SIG-M5 treated with dmso at 0.1 percent for 504 hours (cell line): ENCODE measurements at regions not wholly inside any gene's neighbourhood (a gene's known extent, or its start where the extent isn't known, plus 50 kb on each side); places are given as distances from the start of the nearest gene placed in this dataset.
"Not testable (repeated sequence)": the region's sequence is repeated elsewhere in the genome, so short reads cannot be mapped to it uniquely, and the experiment has no call there.

ENCODE experiments used
- DNase-seq: peaks from one replicate; lab custom pipeline; 2025; ENCODE audit not compliant: unreplicated experiment; lab: John Stamatoyannopoulos, UW

DNA sequence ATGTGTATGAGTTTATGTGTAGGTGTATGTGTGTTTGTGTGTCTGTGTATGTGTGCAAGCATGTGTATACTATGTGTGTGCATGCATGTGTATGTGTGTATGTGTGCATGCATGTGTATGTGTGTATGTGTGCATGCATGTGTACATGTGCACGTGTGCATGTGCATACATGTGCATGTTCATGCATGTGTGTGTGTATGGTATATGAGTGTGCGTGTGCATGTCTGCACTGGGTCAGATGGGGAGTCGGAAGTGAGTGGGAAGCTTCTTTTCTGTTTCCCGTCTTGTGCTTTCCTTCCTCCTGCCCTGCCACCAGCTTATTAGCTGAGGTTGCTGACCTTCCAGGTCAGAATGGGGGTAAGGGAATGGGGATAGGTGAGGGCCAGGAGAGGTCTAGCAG is 174.7 kb downstream of the MAP2K4 start:
- DNase-seq = no peak

DNA sequence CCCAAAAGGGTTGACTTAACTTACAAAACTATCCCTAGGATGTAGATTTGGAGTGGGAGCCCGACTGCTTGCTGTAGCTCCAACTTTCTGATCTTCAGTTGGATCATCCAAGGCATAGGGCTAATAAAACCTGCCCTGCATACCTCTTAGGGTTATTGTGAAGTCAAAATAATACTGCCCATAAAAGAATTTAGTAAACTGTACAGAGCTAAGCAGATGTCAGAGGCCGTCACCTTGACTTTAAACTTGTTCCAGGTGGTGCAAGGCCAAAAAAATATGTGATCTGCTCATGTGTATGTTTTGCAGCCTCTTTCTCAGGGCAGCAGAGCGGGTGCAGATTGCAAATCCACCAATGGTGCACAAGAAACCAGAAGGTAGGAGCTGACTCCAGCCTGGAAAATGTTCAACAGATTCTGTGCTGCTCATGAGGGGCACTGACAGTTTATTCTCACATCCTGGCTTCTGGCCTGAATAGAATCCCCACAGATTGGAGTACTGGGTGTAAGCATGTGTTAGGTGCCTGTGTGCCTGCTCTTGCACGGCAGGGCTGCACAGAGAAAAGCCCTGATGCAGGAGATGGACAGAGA is 180.7 kb downstream of the MAP2K4 start:
- DNase-seq = no peak

DNA sequence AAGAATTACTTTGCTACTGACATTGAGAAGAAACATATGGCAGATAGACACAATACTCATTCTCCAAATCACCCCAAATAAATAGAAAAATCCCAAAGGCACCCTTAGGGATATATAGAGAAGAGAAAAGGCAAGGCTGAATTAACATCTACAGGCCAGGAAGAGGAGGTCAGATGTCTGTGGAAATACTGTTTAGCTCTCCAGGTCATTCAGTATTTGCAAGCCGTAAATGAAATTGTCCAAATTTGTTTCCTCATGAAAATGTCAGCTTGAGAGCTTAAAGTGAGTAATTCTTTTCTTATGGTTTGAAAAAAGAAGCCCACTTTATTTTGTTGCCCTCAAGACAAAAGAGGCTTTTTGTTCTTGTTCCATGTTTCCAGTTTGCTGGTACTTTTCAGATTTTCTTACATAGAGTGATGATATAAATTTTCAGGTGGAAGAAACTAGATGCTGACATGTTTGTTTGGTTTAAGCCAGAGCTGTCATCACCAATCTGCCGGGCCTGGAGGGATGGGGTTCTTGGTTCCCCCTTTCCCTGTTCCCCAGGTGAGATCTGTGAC is 189.0 kb downstream of the MAP2K4 start:
- DNase-seq = no peak

DNA sequence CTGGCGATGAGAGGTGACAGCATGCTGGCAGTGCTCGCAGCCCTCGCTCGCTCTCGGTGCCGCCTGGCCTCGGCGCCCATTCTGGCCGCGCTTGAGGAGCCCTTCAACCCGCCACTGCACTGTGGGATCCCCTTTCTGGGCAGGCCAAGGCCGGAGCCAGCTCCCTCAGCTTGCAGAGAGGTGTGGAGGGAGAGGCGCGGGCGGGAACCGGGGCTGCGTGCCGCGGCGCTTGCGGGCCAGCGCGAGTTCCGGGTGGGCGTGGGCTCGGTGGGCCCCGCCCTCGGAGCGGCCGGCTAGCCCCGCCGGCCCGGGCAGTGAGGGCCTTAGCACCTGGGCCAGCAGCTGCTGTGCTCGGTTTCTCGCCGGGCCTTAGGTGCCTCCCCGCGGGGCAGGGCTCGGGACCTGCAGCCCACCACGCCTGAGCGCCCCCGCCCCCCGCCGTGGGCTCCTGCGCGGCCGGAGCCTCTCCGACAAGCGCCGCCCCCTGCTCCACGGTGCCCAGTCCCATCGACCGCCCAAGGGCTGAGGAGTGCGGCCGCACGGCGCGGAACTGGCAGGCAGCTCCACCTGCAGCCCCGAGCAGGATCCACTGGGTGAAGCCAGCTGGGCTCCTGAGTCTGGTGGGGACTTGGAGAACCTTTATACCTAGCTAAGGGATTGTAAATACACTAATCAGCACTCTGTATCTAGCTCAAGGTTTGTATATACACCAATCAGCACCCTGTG is 200.2 kb downstream of the MAP2K4 start:
- DNase-seq = not testable (repeated sequence)

DNA sequence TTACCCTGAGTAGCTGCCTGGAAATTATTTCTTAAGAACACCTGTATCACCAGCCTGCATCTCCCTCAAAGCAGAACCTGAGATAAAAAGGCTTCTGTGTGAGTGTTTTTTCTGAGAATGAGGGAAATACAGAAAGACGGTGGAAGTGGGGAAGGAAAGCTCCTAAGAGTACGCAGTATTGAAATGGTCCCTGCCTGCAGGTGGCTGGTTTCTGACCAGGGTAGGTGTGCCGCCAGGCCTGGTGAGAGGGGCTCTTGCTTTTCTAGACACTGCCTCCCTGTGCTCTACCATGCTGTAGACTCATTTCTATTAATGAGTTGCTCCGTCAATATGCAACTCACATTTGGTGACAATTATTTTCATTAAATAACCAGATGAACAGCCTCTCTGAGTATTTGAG is 201.7 kb downstream of the MAP2K4 start:
- no peak for DNase-seq

DNA sequence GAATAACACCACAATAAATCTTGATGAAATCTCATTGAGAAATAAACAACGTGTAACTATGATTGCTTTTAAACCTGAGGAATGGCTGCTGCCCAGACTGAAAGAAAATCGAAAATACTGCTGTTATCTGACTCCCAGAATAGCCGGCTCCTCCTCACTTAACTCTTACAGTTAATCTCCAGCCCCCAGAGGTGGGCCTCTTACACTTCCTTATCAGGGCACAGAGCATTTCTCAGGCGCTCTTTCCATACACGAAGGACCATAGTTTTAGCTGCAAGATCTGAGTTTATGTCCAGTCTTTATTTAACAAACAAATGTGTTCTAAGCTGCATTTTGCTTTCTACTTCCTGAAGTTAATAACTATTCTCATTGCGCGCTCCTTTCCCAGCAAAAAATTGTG is 206.9 kb downstream of the MAP2K4 start:
- DNase-seq = no peak

DNA sequence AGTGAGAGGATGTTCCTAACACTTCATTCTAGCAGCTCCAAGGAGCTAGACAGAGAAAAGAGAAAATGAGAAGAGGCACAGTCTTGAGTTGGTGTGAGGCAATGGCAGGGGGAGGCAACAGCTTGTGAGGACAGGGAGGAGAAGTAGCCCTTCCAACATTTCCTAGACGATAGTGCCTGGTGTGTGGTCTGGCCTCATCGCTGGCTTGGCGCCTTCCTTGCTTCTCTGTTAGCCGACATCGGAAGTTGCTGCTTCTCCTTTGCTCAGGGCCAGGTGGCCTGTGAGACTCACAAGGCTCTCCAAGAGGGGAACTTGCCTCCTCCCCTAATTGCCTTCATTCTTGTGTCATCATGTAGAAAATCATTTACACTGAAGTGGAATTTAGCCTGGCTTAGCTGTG is 208.7 kb downstream of the MAP2K4 start:
- DNase-seq = no peak

DNA sequence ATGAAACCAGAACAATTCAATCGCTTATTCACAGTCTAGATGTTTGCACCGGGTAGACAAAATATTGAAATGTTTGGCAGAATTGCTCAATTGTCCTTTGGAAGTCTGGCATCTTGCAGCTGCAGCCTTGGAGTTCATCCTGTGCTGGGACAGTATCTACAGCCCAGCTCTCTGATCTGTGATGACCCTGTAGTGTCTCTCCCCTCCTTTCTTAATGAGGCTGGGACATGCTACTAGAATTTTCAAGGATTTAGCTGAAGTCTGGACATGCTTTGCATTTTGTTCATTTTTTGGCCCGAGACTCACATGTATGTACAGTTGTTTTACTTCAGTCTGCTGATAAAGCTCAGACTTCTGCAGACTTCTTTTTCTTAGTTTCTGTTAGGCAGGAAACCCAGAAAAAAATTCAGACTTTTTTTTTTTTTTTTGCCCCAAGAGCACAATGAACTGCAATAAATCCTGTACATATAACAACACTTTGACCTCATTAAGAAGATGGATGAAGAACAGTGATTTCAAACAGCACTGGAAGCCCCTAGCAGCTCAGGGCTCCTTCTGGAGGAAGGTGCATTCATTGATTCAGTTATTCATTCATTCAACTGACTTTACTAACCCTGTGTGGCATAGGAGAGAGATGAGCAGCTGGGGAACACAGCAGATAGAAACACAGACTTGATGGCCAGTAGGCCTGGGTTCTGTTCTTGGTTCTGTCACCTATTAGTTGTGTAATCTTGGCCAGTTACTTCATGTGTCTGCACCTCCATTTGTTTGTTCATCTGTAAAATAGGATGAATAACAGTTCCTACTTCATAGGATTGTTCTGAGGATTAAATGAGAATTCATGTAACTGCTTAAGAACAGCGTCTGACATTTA is 210.0 kb downstream of the MAP2K4 start:
- no peak for DNase-seq

DNA sequence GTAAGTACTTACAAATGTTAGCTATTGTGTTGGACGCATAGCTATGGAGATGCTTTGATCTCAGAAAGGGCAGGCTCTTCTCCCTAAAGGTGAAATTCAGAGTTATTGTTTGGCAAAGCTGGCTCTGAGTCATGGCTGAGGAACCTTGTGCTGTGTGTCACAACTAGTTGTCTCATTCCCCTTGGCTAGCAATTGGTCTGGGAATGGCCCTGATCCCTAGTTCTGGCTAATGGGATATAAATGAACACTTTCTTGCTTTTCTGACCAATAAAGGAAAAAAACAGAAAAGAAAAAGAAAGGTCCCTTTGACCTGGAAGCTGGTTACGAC is 210.6 kb downstream of the MAP2K4 start:
- no peak for DNase-seq

DNA sequence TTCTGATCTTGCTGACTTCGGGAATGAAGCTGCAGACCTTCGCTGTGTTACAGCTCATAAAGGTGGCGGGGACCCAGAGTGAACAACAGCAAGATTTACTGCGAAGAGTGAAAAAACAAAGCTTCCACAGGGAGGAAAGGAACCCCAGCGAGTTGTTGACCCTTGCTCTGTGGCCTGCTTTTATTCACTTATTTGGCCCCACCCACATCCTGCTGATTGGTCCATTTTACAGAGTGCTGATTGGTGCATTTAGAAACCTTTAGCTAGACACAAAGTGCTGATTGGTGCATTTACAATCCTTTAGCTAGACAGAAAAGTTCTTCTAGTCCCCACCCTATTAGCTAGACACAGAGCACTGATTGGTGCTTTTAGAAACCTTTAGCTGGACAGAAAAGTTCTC is 218.3 kb downstream of the MAP2K4 start:
- DNase-seq = not testable (repeated sequence)

DNA sequence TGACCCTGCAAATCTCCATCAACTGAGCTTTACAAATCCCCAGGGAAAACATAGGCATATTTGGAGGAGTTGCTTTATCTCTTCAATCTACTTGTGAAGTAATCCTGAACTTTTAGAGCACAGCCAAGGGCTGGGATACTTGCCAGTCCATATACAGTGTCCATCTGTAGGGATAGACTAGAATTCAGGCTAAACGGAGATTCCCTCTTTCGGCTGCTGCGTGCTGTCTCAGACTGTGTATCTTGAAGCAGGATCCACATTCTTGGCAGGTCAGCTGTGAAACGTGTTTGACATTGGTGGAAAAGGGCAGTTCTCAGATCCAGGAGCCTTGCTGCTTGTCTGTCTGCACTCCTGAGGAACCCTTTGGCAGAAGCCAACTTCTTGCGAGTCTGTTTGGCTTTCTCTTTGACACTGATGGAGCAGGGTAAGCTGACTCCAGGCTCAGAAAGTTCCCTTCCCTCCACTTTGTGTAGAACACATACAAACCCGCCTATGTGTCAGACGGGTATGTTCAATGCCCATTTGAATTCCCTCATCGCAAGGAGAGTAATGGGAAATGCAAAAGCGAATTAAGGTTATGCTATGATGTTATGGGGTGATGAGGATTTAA is 221.8 kb downstream of the MAP2K4 start:
- no peak for DNase-seq

DNA sequence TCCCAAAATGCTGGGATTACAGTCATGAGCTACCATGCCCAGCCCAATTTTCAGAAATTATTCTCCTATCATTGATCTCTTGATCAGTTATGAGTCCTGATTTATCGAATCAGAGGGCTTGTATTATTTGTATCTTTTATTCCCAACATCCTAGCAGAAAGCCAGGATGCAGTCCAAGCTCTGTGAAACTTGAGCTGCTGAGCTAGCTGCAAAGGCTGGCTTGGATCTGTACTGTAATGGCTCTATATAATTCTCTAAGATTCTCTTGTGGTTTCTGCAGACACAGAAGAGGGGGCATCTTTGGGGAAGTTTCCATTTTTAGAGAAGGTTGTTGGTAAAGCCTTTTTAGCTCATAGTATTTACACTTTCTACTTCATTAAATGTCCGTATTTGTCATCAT is 227.1 kb downstream of the MAP2K4 start:
- DNase-seq = no peak

DNA sequence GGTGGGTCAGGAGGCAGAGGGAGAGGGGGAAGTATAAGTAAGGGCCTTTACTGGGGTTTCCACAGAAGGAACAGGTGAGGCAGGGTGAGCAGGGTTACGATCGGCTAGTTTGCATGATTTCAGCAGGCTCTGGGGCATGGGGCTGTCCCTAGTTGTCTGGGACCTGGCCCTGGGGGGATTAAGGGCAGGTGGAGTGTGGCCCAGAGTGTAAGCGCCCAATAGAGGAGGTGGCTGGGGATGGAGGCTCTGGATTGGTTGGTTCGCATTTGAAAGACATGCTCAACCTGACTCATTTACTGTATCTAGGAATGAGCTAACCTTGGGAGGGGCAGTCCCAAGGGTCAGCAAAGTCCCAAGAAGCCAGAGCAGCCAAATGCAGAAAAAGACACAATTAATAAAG is 230.3 kb downstream of the MAP2K4 start:
- no peak for DNase-seq

DNA sequence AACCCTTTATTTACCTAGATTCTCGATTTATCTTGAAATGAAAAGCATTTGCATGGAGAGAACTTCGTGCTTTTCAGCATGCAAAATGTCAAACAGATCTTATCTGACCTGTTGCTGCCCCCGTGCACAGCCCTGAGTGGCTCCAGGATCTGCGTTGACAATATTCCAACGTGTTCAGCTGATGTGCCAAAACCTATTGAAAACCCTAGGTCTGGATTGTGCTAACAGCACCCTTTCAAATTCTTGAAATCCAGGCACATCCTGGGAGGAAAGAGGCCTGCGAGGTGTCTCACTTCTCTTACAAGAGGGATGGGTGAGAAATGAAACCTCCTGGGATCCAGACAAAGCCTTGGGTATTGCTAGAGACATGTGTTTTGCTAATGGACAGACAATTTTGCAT is 231.8 kb downstream of the MAP2K4 start:
- DNase-seq = no peak

DNA sequence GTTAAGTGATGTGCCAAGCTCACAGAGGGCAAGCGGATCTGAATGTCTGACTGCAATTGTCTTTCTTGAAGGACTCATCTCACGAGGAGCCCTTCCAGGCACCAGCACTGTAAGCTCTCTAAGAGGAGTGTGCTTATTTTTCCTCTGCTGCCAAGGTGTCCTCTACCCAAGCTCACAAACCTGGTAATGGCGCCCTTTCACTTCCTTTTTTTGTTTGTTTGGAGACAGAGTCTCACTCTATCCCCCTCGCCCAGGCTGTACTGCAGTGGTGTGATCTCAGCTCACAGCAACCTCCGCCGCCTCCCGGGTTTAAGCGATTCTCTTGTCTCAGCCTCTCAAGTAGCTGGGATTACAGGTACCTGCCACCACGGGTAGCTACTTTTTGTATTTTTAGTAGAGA is 233.8 kb downstream of the MAP2K4 start:
- no peak for DNase-seq

DNA sequence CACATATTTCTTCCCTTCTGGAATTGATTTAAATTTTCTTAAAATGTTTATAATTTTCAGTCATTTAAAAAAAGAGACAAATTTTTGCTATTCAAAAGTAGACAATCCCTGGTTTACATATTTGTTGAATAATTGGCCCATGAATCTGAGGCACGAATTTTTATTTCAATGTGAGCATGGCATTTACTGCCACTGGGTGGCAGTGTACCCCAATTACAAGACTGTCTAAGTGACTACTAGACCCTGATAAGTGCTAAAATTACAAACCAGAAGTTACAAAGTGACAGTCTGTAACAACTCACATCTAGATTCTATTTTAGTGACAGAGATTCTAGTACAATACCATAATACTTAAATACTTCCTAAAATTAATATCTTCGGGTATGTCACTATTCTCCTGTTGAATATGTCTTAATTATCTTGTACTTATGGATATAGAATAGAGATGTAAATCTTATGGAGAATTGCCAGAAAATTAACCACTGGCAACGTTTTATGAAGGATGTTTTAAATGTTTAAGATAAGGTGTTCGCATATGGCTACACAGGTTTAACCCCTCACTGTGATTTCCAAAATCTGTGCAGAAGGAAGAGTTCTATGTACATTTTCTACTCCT is 235.8 kb downstream of the MAP2K4 start:
- DNase-seq = peak; percentile 51

DNA sequence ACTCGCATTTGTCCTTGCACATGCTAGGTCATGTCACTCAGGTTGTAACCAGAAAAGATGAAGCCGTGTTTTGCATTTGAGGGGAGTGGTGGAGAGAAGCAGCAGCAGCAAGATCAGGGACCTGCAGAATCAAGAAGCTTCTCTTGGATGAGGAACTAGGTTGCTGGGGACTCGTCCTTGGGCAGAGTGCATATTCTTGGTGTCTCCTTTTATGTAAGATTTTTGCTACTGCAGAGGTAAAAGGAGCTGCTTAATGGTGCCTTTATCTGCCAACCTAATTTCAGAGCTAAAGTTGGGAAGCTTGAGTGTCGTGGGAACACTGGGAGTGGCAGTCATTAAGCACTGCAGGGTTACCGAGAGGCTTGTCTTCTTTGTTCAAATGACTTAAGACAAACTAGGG is 236.5 kb downstream of the MAP2K4 start:
- DNase-seq = no peak

DNA sequence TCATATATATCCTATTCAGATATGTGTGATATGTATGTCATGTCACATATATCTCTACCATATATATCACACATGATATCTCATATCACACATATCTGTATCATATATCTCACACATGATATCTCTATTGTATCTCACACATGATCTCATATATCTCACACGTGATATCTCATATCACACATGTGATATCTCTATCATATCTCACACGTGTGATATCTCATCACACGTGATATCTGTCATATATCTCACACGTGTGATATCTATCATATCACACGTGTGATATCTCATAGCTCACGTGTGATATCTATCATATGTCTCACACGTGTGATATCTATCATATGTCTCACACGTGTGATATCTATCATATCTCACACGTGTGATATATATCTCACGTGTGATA is 240.7 kb downstream of the MAP2K4 start:
- no peak for DNase-seq

DNA sequence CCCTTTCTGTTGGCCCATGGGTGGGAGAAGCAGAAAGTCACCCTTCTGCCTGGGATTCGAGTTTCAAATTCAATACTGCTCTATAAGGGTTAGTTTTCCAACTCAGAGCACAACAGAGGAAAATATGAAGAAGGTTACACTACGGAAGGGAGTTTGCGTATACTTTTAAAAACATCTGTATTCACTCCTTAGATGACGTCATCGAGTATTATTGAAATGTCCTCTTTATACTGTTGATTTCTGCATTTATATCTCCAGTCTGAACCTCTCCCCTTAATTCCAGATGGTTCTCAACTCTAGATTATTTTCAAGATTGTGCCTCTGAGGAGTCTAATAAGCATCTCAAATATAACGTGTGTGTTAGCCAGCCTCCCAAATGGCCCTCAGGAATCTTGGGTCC is 249.1 kb downstream of the MAP2K4 start:
- no peak for DNase-seq

DNA sequence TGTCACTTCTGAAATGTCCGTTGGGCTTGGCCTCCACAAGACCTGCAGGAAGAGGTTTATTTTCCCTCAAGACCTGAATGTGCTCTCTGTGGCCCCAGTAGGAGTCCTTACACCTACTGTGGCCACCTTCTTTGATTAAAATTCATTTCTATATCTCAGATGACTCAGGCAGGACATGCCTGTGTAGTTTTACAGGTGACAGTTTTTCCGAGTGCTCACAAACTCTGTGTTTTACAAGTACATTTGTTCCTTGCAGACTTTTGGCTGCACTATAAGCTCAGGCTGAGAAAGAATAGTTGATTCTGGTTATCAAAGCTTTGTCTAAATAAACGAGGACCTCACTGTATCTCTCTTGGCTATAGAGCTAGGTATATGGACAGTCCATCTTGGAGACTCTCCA is 257.1 kb downstream of the MAP2K4 start:
- no peak for DNase-seq

DNA sequence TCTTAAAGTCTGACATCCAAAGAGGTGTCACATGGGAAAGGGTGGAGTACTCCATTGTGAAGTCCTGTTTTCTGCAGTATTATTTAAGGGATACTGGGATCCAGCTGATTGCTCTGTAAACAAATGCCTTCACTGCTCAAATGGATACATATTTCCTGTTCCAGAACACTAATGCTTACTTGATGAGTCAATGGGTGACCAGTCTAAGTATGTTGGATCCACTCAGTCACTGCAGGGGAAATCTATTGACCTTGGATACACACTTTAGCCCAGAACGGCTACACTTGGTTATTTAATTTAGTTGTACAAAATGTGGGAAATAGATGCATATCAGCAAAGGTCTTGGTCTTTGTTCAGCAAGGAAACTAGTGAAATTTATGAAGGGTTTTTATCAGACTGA is 261.4 kb downstream of the MAP2K4 start:
- no peak for DNase-seq
